HEK293 (cell line): ENCODE measurements at regions not wholly inside any gene's neighbourhood (a gene's known extent, or its start where the extent isn't known, plus 50 kb on each side); places are given as distances from the start of the nearest gene placed in this dataset.

Experiments
- CTCF ChIP-seq: fragments of 450-650 bp; formaldehyde crosslinking; IDR thresholded peaks from 2 replicates; pipeline ENCODE4 v1.5.1; 2016; ENCODE audit warnings: missing biosample characterization, missing genetic modification characterization
- KLF16 ChIP-seq: fragments of 450-650 bp; formaldehyde crosslinking; IDR thresholded peaks from 2 replicates; pipeline ENCODE4 v1.5.1; 2017; ENCODE audit warnings: missing biosample characterization, missing genetic modification characterization
- MZF1 ChIP-seq: fragments of 450-650 bp; formaldehyde crosslinking; IDR thresholded peaks from 2 replicates; pipeline ENCODE4 v1.5.1; 2017; ENCODE audit warnings: missing biosample characterization, missing genetic modification characterization, borderline replicate concordance
- ZBTB26 ChIP-seq: fragments of 450-650 bp; formaldehyde crosslinking; optimal IDR thresholded peaks from 2 replicates; pipeline ENCODE3; 2016; ENCODE audit warnings: missing biosample characterization, mild to moderate bottlenecking, missing genetic modification characterization
- ZBTB44 ChIP-seq: fragments of 450-650 bp; IDR thresholded peaks from 2 replicates; pipeline ENCODE4 v1.5.1; 2018; ENCODE audit warnings: missing biosample characterization, mild to moderate bottlenecking, missing genetic modification characterization
- ZBTB7A ChIP-seq: fragments of 450-650 bp; formaldehyde crosslinking; IDR thresholded peaks from 2 replicates; pipeline ENCODE4 v1.5.1; 2016; ENCODE audit warnings: low read depth, missing biosample characterization, missing genetic modification characterization
- ZNF10 ChIP-seq: fragments of 450-650 bp; formaldehyde crosslinking; IDR thresholded peaks from 2 replicates; pipeline ENCODE4 v1.5.1; 2017; ENCODE audit warnings: missing biosample characterization, missing genetic modification characterization
- ZNF23 ChIP-seq: fragments of 450-650 bp; formaldehyde crosslinking; IDR thresholded peaks from 2 replicates; pipeline ENCODE4 v1.5.1; 2016; ENCODE audit warnings: missing biosample characterization, missing genetic modification characterization, borderline replicate concordance
- ZNF24 ChIP-seq: fragments of 450-650 bp; formaldehyde crosslinking; IDR thresholded peaks from 2 replicates; pipeline ENCODE4 v1.5.1; 2016; ENCODE audit warnings: missing biosample characterization, missing genetic modification characterization
- ZNF26 ChIP-seq: fragments of 450-650 bp; formaldehyde crosslinking; IDR thresholded peaks from 2 replicates; pipeline ENCODE4 v1.5.1; 2016; ENCODE audit warnings: missing biosample characterization, missing genetic modification characterization
- ZNF398 ChIP-seq: fragments of 450-650 bp; formaldehyde crosslinking; IDR thresholded peaks from 2 replicates; pipeline ENCODE4 v1.5.1; 2017; ENCODE audit warnings: missing biosample characterization, missing genetic modification characterization
- ZNF449 ChIP-seq: fragments of 450-650 bp; formaldehyde crosslinking; IDR thresholded peaks from 2 replicates; pipeline ENCODE4 v1.5.1; 2017; ENCODE audit warnings: missing biosample characterization, mild to moderate bottlenecking, missing genetic modification characterization, moderate library complexity
- ZNF621 ChIP-seq: fragments of 450-650 bp; formaldehyde crosslinking; IDR thresholded peaks from 2 replicates; pipeline ENCODE4 v1.5.1; 2017; ENCODE audit warnings: missing biosample characterization, missing genetic modification characterization

- no peak for TF ChIP-seq ZBTB7A (tag by site-specific recombination)
- no peak for TF ChIP-seq CTCF
- TF ChIP-seq ZNF23 (tag by site-specific recombination) = no peak
- TF ChIP-seq ZNF10 (tag by site-specific recombination) = no peak
- no peak for TF ChIP-seq ZNF398 (tag by site-specific recombination)
- no peak for TF ChIP-seq ZNF449 (tag by site-specific recombination)
- TF ChIP-seq ZNF26 (tag by site-specific recombination) = no peak
- TF ChIP-seq ZNF24 (tag by site-specific recombination) = no peak
- no peak for TF ChIP-seq MZF1 (tag by site-specific recombination)
- no peak for TF ChIP-seq ZBTB44
- TF ChIP-seq ZNF621 (tag by site-specific recombination) = no peak
- TF ChIP-seq ZBTB26 (tag by site-specific recombination) = no peak
- no peak for TF ChIP-seq KLF16
Observed at GRCh38 chr3:182303169-182303568, 490.1 kb upstream of the ATP11B start.
